A549 (cell line): ENCODE measurements at regions not wholly inside any gene's neighbourhood (a gene's known extent, or its start where the extent isn't known, plus 50 kb on each side); places are given as distances from the start of the nearest gene placed in this dataset.

Source experiments
- EHMT2 ChIP-seq: fragments of 200-600 bp; sonication (generic); IDR thresholded peaks from 2 replicates; pipeline ENCODE4 v1.6.1; 2016; ENCODE audit warnings: antibody characterized with exemption, low read depth, mild to moderate bottlenecking, moderate library complexity
- EP300 ChIP-seq, 2 experiments: fragments of >200 bp; sonication (Bioruptor Twin); formaldehyde crosslinking; IDR thresholded peaks; 2 replicates in 1 of 2; 3 replicates in 1 of 2; pipeline ENCODE4 v1.6.1; 2016 to 2017
- JUNB ChIP-seq: fragments of >200 bp; sonication (Bioruptor Twin); formaldehyde crosslinking; IDR thresholded peaks from 2 replicates; pipeline ENCODE4 v1.6.1; 2016
- MAFK ChIP-seq: fragments of 450-650 bp; IDR thresholded peaks from 2 replicates; pipeline ENCODE4 v1.6.1; 2014; ENCODE audit not compliant: partially characterized antibody
- MYC ChIP-seq: IDR thresholded peaks from 2 replicates; pipeline ENCODE4 v1.6.1; 2012; ENCODE audit warnings: mild to moderate bottlenecking, inconsistent platforms, low read length, improper control_type of control experiment, borderline replicate concordance
- NPAS2 ChIP-seq: fragments of 250-450 bp; sonication (Bioruptor Pico); IDR thresholded peaks from 2 replicates; pipeline ENCODE4 v1.8.0; 2022; ENCODE audit warnings: mild to moderate bottlenecking, moderate library complexity, borderline replicate concordance
- PHF8 ChIP-seq: fragments of 200-600 bp; sonication (generic); IDR thresholded peaks from 2 replicates; pipeline ENCODE4 v1.6.1; 2016; ENCODE audit warnings: low read depth, mild to moderate bottlenecking, antibody characterized with exemption, moderate library complexity, borderline replicate concordance
- POLR2A ChIP-seq: IDR thresholded peaks from 2 replicates; pipeline ENCODE4 v1.6.1; 2012; ENCODE audit warnings: mild to moderate bottlenecking, low read length
- RAD21 ChIP-seq, 2 experiments: fragments of >200 bp in 1 of 2; sonication (Bioruptor Twin) in 1 of 2; formaldehyde crosslinking in 1 of 2; IDR thresholded peaks in 1 of 2; conservative IDR thresholded peaks in 1 of 2; 2 replicates in 1 of 2; 3 replicates in 1 of 2; pipeline ENCODE4 v1.6.1; 2012 to 2018; ENCODE audit warnings: inconsistent platforms in 1 of 2
- RCOR1 ChIP-seq: fragments of 150-350 bp; IDR thresholded peaks from 2 replicates; pipeline ENCODE4 v1.6.1; 2014; ENCODE audit warnings: antibody characterized with exemption, low read length, low read depth
- RFX5 ChIP-seq: fragments of 450-650 bp; IDR thresholded peaks from 2 replicates; pipeline ENCODE4 v1.7.1; 2014; ENCODE audit warnings: antibody characterized with exemption, mild to moderate bottlenecking, moderate library complexity
- ZSCAN20 ChIP-seq: fragments of 250-450 bp; sonication (Bioruptor Pico); IDR thresholded peaks from 2 replicates; pipeline ENCODE4 v1.8.0; 2022; ENCODE audit warnings: mild to moderate bottlenecking, moderate library complexity
- TF ChIP-seq, protein P1 (sequence below): fragments of >200 bp; sonication (Bioruptor Twin); formaldehyde crosslinking; IDR thresholded peaks from 3 replicates; pipeline ENCODE4 v1.5.1; 2016

GRCh38 chr15:62809115-62809967, 233.2 kb upstream of the TPM1 start:
- TF ChIP-seq, protein P1, sequence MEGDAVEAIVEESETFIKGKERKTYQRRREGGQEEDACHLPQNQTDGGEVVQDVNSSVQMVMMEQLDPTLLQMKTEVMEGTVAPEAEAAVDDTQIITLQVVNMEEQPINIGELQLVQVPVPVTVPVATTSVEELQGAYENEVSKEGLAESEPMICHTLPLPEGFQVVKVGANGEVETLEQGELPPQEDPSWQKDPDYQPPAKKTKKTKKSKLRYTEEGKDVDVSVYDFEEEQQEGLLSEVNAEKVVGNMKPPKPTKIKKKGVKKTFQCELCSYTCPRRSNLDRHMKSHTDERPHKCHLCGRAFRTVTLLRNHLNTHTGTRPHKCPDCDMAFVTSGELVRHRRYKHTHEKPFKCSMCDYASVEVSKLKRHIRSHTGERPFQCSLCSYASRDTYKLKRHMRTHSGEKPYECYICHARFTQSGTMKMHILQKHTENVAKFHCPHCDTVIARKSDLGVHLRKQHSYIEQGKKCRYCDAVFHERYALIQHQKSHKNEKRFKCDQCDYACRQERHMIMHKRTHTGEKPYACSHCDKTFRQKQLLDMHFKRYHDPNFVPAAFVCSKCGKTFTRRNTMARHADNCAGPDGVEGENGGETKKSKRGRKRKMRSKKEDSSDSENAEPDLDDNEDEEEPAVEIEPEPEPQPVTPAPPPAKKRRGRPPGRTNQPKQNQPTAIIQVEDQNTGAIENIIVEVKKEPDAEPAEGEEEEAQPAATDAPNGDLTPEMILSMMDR, result no peak
- no peak for TF ChIP-seq RCOR1
- TF ChIP-seq POLR2A, result no peak
- TF ChIP-seq EHMT2, result no peak
- TF ChIP-seq PHF8, result no peak
- no peak for TF ChIP-seq JUNB
- no peak for TF ChIP-seq EP300 (IDR thresholded peaks at IDR 0.05)
- no peak for TF ChIP-seq MAFK
- TF ChIP-seq MYC, result no peak
- no peak for TF ChIP-seq NPAS2 (CRISPR knock-in tag)
- no peak for TF ChIP-seq ZSCAN20
- no peak for TF ChIP-seq RAD21 (conservative IDR thresholded peaks at IDR 0.05 in 1 of 2, IDR thresholded peaks at IDR 0.05 in 1 of 2)
- TF ChIP-seq RFX5, result no peak
